Suprapubic skin (tissue), 4 donors: ENCODE measurements at regions not wholly inside any gene's neighbourhood (a gene's known extent, or its start where the extent isn't known, plus 50 kb on each side); places are given as distances from the start of the nearest gene placed in this dataset.

Experiments
- CTCF ChIP-seq, 2 donors: fragments of 200-600 bp in 1 of 2; fragments of 450-650 bp in 1 of 2; sonication (generic) in 1 of 2; IDR thresholded peaks; one replicate each; pipeline ENCODE4 v1.5.1; 2016 to 2019; ENCODE audit warnings: antibody characterized with exemption in 2 of 2, mild to moderate bottlenecking in 1 of 2, moderate library complexity in 1 of 2
- POLR2A ChIP-seq, 2 donors: fragments of 450-650 bp; IDR thresholded peaks; one replicate each; pipeline ENCODE4 v1.6.1; 2017; ENCODE audit warnings: antibody characterized with exemption in 2 of 2, mild to moderate bottlenecking in 2 of 2, moderate library complexity in 2 of 2
- POLR2AphosphoS5 ChIP-seq, 3 donors: sonication (generic); formaldehyde crosslinking; IDR thresholded peaks; one replicate each; pipeline ENCODE4 v1.6.1; 2017; ENCODE audit warnings: antibody characterized with exemption in 3 of 3

GRCh38 chr12:126419131-126419530, 1353.9 kb downstream of the AACS start:
- TF ChIP-seq CTCF (IDR thresholded peaks at IDR 0.05) (no peak), POLR2A (IDR thresholded peaks at IDR 0.05) (no peak), POLR2AphosphoS5 (IDR thresholded peaks at IDR 0.05) (no peak)
